ENCODE measurements at regions not wholly inside any gene's neighbourhood (a gene's known extent, or its start where the extent isn't known, plus 50 kb on each side); places are given as distances from the start of the nearest gene placed in this dataset.

DNA sequence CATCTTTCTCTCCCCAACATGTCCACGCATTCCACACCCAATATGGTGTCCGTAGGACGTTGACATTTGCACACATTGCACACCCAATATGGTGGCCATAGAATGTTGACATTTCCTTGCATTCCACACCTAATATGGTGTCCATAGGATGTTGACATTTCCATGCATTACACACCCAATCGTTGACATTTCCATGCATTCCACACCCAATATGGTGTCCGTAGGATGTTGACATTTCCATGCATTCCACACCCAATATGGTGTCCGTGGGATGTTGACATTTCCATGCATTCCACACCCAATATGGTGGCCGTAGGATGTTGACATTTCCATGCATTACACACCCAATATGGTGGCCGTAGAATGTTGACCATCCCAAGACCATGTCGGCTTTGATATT, 88.4 kb upstream of the SHOX start:
- TF ChIP-seq, protein P1, sequence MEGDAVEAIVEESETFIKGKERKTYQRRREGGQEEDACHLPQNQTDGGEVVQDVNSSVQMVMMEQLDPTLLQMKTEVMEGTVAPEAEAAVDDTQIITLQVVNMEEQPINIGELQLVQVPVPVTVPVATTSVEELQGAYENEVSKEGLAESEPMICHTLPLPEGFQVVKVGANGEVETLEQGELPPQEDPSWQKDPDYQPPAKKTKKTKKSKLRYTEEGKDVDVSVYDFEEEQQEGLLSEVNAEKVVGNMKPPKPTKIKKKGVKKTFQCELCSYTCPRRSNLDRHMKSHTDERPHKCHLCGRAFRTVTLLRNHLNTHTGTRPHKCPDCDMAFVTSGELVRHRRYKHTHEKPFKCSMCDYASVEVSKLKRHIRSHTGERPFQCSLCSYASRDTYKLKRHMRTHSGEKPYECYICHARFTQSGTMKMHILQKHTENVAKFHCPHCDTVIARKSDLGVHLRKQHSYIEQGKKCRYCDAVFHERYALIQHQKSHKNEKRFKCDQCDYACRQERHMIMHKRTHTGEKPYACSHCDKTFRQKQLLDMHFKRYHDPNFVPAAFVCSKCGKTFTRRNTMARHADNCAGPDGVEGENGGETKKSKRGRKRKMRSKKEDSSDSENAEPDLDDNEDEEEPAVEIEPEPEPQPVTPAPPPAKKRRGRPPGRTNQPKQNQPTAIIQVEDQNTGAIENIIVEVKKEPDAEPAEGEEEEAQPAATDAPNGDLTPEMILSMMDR (IDR thresholded peaks at IDR 0.05; ENCODE audit: insufficient read depth, low read length, missing control alignments), result no peak
- no peak overlapping the region for H3K4me3 ChIP-seq (ENCODE audit: low read depth, low read length)
- no peak for DNase-seq (ENCODE audit: low read depth, low spot score)
- POLR2A ChIA-PET, result no interaction called here
- CTCF ChIA-PET, result no interaction called here

DNA sequence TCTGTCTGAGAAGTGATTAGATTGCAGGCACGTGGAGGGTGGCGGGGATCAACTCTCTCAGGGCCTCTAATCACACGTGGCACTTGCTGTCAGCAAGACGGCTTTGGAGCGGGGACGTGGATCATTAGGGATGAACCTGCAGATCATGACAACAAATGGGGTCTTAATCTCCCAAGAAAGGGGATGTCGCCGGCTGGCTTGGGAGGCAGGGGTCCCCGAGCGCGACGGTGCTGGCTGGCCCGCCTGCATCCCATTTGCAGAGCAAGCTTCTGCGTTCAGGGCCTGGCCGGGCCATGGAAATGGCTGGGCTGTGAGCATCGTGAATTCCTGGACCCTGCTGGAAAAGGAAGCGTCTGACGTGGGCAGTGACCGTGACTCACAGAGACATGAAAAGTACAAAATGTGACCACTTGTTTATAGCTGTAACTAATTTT, 85.1 kb upstream of the SHOX start:
- no peak overlapping the region for H3K4me3 ChIP-seq (ENCODE audit: low read depth, low read length)
- CTCF ChIA-PET, result no interaction called here
- DNase-seq (ENCODE audit: low read depth, low spot score), result peak; percentile 1
- TF ChIP-seq, protein P1 (IDR thresholded peaks at IDR 0.05; ENCODE audit: insufficient read depth, low read length, missing control alignments), result no peak
- POLR2A ChIA-PET, result no interaction called here

DNA sequence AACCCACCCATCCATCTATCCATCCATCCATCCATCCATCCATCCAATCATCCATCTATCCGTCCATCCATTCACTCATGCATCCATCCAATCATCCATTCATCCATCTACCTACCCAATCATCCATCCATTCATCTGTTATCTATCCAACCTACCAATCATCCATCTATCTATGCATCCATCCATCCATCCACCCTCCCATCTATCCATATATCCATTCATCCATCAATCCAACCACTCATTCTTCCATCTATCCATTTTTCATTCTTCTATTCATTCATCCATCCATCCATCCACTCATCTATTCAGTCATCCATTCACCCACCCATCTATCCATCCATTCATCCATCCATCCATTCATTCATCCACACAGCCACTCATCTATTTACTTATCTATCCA, 80.1 kb upstream of the SHOX start:
- H3K4me3 ChIP-seq (ENCODE audit: low read depth, low read length), result no peak overlapping the region
- TF ChIP-seq, protein P1 (IDR thresholded peaks at IDR 0.05; ENCODE audit: insufficient read depth, low read length, missing control alignments), result no peak
- POLR2A ChIA-PET, result no interaction called here
- DNase-seq (ENCODE audit: low read depth, low spot score), result no peak
- CTCF ChIA-PET, result no interaction called here

DNA sequence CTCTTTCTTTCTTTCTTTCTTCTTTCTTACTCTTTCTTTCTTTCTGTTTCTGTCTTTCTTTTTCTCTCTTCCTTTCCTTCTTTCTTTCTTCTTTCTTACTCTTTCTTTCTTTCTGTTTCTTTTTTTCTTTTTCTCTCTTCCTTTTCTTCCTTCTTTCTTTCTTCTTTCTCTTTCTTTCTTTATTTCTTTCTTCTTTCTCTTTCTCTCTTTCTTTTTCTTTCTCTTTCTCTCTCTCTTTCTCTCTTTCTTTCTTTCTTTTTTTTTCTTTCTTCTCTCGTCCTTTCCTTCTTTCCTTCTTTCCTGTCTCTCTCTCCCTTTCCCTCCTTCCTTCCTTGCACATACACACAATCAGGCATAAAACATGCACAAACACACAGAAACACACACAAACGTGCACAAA, 79.3 kb upstream of the SHOX start:
- TF ChIP-seq, protein P1 (IDR thresholded peaks at IDR 0.05; ENCODE audit: insufficient read depth, low read length, missing control alignments), result no peak
- CTCF ChIA-PET, result no interaction called here
- no peak for DNase-seq (ENCODE audit: low read depth, low spot score)
- POLR2A ChIA-PET, result no interaction called here
- no peak overlapping the region for H3K4me3 ChIP-seq (ENCODE audit: low read depth, low read length)

DNA sequence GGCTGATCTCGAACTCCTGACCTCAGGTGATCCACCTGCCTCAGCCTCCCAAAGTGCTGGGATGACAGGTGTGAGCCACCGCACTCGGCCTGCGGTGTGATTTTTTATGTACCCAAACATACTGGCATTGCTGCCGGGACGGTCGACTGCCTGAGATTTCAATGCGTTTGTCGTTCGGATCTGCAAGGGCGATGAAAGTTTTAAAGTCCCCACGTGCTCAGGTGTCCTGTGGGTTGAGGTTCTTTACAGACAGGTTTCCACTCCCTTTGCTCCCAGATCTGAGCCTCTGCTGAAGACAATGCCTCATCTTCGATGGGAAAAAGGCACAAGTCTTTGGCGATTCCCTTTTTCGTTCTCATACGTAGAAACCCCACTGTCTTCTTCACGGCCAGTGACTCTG, 78.1 kb upstream of the SHOX start:
- ChIA-PET CTCF (no interaction called here), POLR2A (no interaction called here)
- no peak for DNase-seq (ENCODE audit: low read depth, low spot score)
- no peak overlapping the region for H3K4me3 ChIP-seq (ENCODE audit: low read depth, low read length)
- TF ChIP-seq, protein P1 (IDR thresholded peaks at IDR 0.05; ENCODE audit: insufficient read depth, low read length, missing control alignments), result no peak

DNA sequence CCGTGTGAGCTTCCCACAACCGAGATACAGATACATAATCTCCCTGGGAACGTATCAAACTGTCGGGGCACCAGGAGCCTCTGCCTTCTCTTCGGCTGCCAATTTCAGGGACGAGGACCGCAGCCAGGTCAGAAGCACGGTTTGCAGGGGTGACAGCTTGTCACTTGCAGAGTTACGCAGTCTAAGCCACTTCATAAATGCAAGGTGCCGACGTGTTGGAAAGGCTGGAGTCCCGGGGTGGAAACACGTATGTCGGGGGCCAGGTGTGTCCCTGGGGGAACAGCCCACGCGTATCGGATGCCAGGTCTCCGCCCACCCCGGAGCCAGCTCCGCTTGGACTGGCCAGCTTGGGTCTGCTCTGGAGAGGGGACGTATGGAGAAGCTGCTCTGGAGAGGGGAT, 76.3 kb upstream of the SHOX start:
- POLR2A ChIA-PET, result no interaction called here
- TF ChIP-seq, protein P1 (IDR thresholded peaks at IDR 0.05; ENCODE audit: insufficient read depth, low read length, missing control alignments), result no peak
- DNase-seq (ENCODE audit: low read depth, low spot score), result no peak
- H3K4me3 ChIP-seq (ENCODE audit: low read depth, low read length), result no peak overlapping the region
- CTCF ChIA-PET, result no interaction called here

All from AG04449 (cell line).